GM19351 (cell line): ENCODE measurements at regions not wholly inside any gene's neighbourhood (a gene's known extent, or its start where the extent isn't known, plus 50 kb on each side); places are given as distances from the start of the nearest gene placed in this dataset.
"Not testable (repeated sequence)": the region's sequence is repeated elsewhere in the genome, so short reads cannot be mapped to it uniquely, and the experiment has no call there.

Experiments used
- ATAC-seq: cut with Tn5 transposase; IDR thresholded peaks from one replicate; pipeline ENCODE4 v1.9.1; 2021; ENCODE audit warnings: mild to moderate bottlenecking, moderate library complexity; ENCODE audit not compliant: unreplicated experiment

- no peak for ATAC-seq
Measured at GRCh38 chr21:36246080-36246631, 73.8 kb upstream of the MORC3 start.

GRCh38 chr21:36247316-36248010 is 72.5 kb upstream of the MORC3 start:
- ATAC-seq = no peak

DNA sequence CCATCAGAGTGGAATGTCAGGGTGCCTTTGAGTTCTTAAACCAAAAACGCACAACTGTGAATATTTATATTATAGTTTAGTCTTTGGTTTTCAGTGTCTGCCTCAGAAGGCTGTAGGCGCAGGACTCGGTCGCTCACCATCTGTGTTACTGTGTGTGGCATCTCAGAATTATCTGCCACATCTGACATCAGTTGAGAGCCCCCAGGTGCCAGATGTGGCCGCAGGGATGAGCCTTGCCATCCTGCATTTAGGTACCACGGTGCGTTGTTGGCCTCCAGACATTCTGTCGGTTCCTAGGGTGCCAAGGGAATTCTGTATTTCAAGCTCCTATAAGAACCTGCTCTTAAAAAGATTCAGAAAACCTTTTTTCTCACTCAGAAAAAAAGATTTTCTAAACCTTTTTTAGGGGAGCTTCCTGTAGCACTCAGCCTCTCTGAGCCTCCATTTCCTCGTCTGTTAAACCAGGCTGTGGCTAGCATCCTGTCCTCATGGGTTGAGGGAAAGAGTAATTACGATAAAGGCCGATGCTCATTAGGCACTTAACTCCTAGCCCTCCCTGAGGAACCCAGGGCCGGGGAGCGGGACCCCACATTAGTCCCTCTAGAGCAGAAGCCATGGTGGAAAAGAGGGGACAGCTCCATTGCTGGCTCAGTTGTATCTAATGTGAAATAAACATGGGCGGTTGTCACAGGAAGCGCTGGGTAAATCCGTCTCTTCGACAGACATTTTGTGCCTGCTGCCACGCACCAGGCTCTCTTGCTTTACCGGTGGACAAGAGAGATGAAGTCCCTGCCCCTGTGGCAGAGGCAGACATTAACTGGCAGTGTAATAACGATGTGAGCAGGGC is 70.2 kb upstream of the MORC3 start:
- ATAC-seq = no peak

GRCh38 chr21:36250423-36251075 is 69.4 kb upstream of the MORC3 start:
- ATAC-seq = no peak

DNA sequence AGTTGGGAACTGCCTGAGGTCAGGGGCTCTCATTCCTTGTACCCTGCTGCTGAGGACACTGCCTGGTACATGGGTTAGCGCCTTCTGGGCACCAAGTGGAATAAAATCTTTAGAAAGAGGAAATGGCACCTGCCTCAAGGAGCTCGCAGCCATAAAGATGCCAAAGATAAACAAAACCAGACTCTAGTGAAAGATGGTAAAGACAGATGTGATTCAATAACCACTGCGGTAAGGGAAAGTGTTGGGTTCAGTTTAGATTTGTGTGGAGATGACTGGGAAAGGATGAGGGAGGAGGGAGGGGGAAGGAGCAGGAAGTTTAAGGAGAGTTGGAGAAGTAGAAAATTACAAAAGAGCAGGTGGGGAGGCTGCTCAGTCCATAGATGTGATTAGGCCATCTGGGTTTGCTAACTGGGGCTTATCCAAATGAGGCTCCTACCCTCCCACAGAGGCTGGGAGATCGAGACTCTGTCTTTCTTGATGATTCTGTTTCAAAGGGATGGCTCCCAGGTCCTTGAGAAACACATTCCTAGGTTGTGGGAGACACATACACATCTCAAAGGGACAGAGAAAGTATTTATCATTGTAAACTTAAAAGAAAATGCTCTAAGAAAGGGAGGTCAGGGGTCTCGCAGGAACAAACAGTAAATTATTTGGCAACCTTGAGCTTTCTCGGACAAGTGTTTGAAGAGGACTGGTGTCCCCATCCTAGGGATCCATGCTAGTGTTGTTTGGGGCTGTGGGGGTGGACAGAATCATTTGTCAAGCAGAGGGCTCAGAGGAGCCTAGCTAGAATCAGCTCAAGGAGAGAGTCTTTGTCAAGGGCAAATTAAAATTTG is 65.7 kb upstream of the MORC3 start:
- ATAC-seq = no peak

DNA sequence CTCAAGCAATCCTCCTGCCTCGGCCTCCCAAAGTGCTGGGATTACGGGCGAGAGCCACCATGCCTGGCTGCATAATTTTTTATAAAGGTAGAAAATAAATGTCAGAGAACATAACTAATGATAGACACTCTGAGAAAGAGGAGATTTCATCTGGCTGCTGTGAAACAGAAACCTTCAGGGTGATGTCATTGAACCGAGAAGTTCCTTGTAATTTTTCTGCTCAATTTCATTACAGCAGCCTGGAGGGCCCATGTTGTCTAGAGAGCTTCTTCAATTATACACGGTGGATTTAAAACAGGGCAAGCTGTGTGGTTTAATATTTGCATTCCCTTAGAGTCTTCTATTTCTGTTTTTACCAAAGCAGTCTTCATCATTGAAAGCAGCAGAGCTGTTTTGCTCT is 64.3 kb upstream of the MORC3 start:
- ATAC-seq = peak; percentile 69

GRCh38 chr21:36257657-36258056 is 62.3 kb upstream of the MORC3 start:
- no peak for ATAC-seq

DNA sequence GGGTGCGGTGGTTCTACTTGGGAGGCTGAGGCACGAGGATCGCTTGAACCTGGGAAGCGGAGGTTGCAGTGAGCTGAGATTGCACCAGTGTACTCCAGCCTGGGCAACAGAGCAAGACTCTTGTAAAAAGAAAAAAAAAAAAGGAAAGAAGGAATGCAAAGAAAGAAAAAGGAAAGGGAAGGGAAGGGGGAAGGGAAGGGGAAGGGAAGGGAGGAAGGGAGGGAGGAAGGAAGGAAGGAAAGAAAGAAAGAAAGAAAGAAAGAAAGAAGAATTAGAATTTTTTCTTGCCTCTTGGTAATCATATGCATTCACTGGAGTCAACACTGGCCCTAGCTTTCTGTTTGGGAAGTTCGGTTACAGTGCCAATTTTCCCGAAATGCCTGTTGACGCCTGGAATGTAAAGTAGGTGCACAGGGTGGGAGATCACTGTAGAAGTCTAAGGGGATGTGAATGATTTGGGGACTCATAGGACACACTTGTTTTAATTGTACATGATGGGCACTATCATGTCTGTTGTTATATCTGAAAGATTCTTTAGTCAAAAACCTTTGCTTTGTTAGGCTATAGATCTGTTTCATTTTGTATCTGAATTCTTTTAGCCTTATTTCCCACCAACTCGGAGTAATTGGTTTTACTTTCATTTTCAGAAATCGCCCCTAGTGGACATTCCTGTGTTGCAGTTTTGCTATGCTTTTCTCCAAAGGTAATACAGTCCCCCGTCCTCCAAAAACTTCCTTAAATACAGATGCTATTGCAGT is 59.8 kb upstream of the MORC3 start:
- ATAC-seq = peak; percentile 59

- no peak for ATAC-seq
Measured at GRCh38 chr21:36260802-36261201, 59.2 kb upstream of the MORC3 start.

GRCh38 chr21:36261459-36261858 is 58.5 kb upstream of the MORC3 start:
- no peak for ATAC-seq

- no peak for ATAC-seq
Measured at GRCh38 chr21:36263797-36264196, 56.2 kb upstream of the MORC3 start.

DNA sequence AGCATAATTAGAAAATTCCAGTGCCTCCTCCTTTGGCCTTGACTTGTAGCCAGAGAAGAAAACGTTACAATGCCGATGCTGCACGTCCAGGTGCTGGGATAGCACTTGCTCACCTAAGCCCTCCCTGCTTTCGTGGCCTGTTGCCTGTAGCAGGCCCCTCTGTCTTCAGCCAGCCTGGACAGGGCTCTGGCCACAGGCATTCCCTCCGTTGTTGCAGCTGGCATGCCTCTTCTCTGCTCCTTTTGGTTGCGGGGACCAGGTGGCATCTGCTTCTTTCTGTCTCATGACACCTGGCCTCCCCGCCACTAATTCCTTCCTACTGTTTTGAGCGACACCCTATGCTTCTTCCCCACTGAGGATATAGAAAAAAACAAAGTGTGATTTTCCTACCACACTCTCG is 54.6 kb upstream of the MORC3 start:
- no peak for ATAC-seq

- ATAC-seq = not testable (repeated sequence)
Measured at GRCh38 chr21:36267828-36268227, 52.2 kb upstream of the MORC3 start.

DNA sequence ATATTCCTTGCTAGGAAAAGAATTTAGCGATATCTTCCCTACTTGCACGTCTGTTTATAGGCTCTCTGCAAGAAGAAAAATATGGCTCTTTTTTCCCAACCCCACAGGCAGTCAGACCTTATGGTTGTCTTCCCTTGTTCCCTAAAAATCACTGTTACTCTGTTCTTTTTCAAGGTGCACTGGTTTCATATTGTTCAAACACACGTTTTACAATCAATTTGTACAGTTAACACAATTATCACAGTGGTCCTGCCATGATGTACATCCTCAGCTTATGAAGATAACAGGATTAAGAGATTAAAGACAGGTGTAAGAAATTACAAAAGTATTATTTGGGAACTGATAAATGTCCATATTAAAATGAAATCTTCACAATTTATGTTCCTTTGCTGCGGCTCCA is 51.7 kb upstream of the MORC3 start:
- ATAC-seq = not testable (repeated sequence)
